NCI-H1417 (cell line): ENCODE measurements at regions not wholly inside any gene's neighbourhood (a gene's known extent, or its start where the extent isn't known, plus 50 kb on each side); places are given as distances from the start of the nearest gene placed in this dataset.
"Not testable (repeated sequence)": the region's sequence is repeated elsewhere in the genome, so short reads cannot be mapped to it uniquely, and the experiment has no call there.

Experiments
- DNase-seq, 3 experiments: peaks; one replicate each; lab custom pipeline; 2025; lab: John Stamatoyannopoulos, UW

DNA sequence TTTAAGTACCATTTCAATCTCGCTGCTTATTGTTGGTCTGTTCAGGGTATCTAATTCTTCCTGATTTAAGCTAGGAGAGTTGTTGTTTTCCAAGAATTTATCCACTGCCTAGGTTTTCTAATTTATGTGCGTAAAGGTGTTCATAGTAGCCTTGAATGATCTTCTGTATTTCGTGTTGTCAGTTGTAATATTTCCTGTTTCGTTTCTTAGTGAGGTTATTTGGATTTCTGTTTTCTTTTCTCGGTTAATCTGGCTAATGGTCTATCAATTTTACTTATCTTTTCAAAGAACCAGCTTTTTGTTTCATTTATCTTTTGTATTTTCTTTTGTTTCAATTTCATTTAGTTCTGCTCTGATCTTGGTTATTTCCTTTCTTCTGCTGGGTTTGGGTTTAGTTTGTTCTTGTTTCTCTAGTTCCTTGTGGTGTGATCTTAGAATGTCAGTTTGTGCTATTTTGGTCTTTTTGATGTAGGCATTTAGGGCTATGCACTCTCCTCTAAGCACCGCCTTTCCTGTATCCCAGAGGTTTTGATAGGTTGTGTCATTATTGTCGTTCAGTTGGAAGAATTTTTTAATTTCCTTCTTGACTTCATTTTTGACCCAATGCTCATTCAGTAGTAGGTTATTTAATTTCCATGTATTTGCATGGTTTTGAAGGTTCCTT lies 92.5 kb upstream of the CSRP2 start:
- DNase-seq, result not testable (repeated sequence)

DNA sequence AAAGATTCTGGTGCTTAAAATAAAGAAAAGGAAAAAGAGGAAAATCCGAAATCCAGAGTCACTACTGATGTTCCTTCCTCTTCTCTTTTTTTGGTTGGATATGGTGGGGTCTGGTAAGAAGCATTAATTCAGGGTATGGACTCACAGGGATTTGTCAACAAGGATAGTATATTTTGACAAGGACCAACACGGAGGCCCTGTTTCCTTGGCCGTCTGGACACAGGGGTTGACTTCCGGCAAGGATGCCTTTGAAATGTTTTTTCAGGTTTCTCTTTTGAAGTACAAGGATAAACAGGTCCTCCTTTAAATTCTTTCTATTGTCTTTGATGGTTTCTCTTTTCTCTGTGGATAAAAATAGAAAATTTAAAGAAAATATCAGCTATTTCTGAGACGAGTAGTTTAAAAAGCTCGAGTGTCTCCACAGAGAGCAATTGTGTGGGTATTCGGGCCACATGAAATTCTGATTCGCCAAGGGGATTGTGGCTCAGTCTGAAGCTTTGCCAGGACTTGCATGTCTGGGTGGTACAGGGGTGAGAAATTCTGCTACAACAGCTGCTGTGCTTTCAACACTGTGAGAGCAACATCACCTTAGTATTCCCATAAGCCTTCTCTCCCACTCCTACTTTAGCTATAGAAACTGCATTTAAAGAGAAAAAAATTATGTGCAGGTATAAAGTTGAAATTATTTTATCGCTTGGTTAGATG lies 88.5 kb upstream of the CSRP2 start:
- DNase-seq, result no peak

DNA sequence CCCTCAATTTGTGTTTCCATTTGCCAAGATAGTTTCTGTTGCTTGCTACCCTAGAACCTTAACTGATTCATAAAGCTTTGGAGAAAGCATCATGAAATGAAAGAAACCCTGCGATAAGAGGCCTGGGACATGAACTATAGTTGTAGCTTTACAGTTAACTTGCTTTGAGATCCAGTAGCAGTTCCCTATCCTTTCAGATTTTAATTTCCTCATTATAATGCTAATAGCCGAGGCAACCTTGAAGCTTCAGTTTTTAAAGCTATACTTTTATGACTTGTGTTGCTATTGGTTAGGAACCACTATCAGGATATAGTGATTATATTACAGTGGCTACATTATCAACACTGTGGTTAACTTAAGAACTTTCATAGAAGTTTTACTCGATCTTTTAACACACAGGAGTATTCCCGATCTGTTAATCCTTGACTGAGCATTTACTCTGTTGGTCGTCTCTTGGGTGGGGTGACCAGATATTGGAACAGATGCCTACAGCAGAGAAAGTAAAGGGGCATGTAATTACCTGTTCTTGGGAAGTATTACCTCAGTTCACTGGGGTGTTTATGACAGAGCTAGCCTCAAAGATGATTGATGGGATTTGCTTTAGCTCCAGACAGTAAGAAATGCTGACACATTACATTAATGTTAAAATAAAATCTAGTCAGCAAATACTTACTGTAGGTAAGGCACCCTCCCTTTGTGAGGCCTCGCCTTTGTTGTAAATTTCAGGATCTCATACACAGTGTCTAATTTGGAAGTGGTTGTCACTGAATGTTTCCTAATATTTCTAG lies 86.2 kb upstream of the CSRP2 start:
- DNase-seq, result peak in 1 of 3 experiments; percentile 39

DNA sequence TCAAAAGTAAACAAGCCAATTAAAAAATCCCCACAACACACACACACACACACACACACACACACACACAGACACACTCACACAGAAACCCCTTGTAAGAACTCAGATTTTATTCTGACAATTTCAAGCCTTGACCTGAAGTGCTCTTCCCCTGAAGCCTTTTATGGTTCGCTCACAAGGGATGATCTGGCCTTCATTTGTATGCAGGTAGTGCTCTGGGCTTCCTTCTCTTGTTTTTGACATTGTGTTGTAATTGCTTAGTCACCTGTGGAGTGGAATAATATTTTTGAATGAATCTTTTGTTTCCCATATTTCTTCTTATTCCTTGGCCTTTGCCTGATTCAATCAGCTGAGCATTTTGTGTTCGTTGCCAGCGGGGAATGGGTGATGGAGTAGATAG lies 83.3 kb upstream of the CSRP2 start:
- DNase-seq, result peak in 1 of 3 experiments; percentile 39

DNA sequence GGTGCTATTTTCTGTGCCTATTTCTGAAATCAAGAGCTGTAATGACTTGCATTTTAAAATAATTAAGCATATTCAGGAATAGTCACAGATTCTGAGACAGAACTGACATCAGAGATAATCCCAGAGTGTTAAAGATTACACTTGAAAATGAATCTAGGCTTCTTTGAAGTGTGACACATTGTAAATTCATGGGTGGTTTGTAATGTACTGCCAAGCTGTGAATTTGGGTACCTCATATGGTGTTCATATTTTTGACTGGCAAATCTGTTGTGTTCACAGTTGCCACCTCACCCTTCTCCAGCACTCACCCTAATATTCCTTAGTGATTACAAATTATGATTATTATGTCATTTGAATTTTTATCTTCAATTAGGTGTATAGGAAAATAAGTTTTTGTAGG lies 78.5 kb upstream of the CSRP2 start:
- no peak for DNase-seq

DNA sequence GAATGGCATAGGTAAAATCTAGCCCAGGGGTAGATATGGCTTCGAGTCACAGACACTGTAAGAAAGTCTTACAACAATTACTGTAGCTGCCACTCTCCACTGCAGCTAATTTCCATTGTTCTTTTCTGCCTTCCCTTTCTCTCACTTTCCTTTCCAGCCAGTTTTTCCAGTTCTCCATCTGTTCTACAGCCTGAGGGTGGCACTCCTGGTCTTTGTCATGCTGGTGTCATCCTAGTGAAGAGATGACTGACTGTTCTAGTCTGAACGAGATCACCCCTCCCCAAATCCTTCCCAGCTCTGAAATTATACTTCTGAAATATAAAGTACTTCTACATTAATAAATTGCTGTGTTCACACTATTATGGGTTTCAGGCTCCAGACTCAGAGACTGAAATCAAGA lies 74.2 kb upstream of the CSRP2 start:
- peak in 2 of 3 experiments; percentile 31 to 59 for DNase-seq

DNA sequence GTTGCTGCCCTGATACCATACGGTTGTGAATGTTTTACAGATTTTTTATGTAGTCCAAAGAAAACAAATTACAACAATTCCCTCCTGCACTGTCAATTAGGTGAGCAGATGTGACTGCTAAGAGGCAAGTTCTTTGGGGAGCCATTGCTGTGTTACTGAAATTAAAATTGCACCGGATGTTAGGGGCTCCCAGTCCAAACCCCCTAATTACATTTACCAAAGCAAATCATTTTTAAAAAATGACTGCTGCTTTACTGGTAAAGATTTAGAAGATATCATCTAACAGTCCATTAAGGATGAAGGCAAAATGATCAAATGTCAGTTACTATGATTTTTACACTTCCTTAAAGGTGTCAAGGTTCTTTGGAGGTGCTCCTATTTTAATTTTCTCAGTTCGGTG lies 70.1 kb upstream of the CSRP2 start:
- DNase-seq, result no peak

DNA sequence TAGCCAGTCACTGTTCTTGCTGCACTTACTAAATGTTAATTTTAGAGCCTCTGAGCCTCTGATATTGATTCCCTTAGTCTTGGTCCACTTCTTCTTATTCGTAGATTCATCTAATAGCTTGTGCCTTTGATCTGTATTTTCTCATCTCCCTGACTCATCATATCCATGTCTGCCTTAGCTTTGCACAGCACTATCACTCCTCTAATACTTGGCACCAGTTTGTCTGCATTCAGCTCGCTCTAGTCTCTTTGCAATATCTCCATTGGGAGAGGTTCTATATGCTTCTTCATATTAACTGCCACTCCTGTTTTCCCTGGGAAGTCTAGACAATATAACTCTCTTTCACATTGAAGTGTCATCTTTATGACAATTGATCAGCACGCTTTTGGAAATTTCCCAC lies 68.5 kb upstream of the CSRP2 start:
- no peak for DNase-seq

DNA sequence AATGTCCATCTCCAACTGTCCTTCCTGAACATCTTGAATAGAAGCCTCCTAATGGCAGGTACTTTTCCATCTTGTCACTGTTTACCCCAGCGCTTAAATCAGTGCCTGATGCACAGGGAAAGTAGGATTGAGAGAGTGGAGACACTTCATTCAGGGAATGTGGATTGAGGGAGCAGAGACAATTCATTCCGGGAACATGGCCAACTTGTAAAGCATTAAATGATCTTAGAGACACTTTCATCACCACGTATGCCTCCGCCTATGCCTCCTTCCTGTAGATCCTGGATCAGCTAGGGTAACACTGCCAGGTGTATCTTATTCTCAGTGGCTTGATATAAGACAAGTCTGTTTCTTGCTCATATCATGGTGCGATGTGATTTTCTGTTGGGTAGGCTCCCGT lies 67.6 kb upstream of the CSRP2 start:
- no peak for DNase-seq

DNA sequence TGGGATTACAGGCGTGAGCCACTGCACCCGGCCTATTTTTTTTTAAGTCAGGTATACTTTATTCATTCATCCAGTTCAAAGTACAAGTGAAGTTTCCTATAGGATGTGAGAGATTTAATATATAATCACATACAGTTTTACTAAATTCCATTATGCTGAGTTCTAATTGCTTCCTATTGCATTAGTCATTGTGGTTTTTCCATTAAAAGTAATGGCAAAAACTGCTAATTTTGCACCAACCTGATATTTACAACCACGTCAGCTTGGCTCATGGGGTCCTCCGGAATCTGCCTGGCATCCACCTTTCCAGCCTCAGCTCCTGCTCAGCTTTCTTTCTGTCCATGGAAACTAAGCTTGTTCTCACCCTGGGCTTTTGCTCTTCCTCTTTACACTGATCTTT lies 67.0 kb upstream of the CSRP2 start:
- DNase-seq, result no peak

DNA sequence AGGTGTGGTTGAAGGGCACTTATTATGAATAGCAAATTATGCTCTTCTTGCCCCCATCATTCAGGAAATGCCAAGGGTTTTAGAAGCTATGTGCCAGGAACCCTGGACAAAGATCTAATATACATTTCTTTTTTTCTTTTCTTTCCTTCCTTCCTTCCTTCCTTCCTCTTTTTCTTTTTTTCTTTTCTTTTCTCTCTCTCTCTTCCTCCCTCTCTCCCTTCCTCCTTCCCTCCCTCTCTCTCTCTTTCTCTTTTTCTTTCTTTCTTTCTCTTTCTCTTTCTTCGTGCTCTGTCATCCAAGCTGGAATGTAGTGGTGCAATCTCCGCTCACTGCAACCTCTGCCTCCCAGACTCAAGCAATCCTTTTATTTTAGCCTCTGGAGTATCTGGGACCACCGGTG lies 66.1 kb upstream of the CSRP2 start:
- DNase-seq, result no peak

DNA sequence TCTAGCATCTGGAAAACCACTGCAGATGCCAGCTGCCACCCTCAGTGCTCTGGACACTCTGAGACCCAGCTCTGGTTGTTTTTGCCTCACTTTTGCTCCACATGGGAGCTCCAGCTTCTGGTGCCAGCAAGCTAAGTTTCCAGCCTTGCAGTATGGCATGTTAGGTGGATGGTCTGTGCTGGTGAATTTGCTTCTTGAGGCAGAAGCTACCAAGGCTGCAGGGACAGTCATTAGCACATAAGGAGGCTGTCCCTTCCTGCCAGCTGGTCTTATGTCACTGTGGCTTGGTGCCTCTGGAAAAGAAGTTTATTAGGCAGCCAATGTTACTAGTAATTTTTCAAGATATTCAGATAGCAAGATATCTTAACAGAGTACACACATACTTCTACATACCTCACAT lies 64.2 kb upstream of the CSRP2 start:
- no peak for DNase-seq

DNA sequence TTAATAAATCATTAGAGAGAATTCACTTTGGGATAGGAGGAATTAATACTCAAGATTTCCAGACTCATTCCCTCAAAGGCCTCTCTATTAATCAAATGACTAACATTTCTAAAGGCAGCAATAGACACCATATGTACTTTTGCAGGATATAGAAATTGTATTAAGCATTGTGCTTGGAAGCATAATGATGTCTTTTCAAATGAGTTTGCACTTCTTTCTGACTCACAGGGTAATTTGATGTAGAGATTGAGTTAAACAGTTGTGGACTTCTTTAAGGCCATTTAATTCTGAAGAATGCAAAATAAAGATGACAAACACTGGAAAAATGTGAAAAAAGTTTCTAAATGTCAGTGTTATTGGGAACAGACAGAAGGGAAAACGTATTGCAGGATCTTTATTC lies 63.4 kb upstream of the CSRP2 start:
- no peak for DNase-seq

DNA sequence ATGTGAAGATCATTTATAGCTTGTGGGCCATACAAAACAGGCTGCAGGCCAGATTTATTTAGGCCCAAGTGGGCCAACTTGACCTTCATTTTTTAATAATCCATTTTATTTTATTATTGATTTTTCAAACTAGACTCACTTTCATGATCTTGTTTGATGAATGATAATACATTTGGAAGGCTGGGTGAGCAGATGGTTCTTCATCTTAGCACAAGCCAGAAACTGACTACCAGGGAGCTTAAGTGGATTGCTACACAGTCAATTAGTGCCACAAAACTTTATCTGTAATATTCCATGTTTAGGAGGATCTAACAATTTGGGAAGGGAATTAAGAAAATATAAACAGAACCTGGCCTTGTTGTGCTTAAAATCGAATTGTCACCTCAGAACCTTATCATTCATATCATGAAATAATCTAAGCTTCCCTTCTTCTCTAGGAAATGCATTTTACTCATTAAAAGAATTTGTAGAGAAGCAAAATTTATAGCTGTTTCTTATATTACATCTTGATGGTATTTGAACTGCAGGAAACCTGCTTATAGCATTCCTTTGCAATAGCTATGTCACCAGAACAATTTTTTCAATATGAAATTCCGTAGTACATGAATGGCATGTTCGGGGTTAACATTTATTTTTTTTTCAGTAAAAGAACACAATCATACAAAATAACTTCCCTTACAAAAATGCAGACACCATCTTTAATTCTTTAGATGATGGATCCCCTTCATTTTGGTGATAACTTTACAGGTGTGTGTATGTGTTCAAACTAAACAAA lies 62.0 kb upstream of the CSRP2 start:
- no peak for DNase-seq

DNA sequence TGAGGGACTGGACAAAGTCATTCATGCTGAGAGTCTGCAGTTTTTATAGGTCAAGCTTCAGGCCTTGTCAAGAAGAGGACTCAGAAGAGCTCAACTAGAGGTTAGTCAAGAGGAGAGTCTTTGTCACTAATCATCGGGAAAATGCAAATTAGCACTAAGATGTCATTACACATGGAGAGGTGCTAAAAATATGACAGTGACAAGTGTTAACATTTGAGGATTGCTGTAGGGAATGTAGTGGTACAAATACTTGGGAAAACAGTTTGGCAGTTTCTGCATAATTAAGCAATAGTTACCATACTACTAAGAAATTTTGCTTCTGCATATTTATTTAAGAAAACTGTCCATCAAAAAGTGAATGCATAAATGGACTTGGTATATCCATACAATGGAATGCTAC lies 60.9 kb upstream of the CSRP2 start:
- peak in 2 of 3 experiments; percentile 11 to 31 for DNase-seq

DNA sequence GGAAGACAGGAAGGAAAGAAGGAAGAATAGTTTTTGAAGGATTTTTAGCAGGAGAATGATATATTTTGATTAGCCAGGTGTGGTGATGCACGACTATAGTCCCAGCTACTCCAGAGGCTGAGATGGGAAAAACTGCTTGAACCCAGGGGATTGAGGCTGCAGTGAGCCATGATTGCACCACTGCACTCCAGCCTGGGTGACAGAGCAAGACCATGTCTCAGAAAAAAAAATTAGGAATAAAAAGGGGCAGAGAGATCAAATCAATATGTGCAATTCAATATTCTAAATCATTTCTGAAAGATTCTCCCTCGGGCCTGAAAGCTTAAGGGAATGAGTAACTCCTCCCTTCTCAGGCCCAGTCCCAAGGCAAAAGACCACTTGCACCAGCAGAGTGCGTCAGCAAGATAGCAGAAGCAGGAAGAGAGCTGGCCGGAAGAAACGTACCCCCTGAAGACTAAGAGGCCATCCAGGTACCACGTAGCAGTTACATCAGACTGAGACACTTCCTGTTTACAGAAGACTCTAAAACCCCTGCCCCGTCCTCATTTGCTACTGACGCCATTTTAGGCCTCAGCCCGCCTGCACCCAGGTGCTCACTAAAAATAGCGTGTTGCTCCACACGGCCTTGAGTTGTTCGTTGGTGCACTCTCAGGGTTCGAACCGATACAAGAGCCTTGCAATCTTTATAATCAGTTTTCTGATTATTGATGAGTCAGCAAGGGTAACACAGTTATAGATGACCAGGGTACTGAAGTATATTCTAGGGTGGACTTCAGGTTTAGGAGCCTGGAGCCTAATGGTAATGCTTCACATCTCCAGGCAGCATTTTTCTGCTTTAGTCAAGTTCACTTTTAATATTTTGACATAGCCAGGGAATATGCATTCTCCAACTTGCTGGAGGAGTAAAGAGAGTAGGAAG lies 57.7 kb upstream of the CSRP2 start:
- no peak for DNase-seq

DNA sequence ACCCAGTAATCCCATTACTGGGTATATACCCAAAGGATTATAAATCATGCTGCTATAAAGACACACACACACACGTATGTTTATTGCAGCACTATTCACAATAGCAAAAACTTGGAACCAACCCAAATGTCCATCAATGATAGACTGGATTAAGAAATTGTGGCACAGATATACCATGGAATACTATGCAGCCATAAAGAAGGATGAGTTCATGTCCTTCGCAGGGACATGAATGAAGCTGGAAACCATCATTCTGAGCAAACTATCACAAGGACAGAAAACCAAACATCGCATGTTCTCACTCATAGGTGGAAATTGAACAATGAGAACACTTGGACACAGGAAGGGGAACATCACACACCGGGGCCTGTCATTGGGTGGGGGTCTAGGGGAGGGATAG lies 54.6 kb upstream of the CSRP2 start:
- not testable (repeated sequence) for DNase-seq

DNA sequence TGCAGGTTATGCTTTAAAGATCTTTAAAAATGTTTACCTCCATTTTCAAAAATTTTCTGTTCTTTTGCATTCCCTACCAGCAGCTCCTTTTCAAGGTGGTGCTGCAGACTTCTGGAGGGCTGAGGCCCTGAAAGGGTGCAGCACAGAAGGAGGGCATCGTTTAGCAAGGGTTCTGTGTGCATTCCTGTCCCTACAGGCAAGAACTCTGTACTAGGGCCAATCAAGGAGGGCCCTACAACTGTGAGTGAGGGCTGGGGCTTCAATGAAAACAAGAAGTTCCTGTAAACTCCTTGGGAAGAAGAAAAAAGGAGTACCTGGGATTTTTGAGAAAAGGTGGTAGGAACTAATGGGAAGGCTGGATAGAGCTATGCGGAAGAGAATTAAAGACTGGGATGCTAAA lies 50.7 kb upstream of the CSRP2 start:
- no peak for DNase-seq
